PFSK-1 (cell line): ENCODE measurements at regions not wholly inside any gene's neighbourhood (a gene's known extent, or its start where the extent isn't known, plus 50 kb on each side); places are given as distances from the start of the nearest gene placed in this dataset.

Experiments
- FOXP2 ChIP-seq: optimal IDR thresholded peaks from 2 replicates; pipeline ENCODE3; 2011; ENCODE audit warnings: borderline replicate concordance, control low read depth, inconsistent platforms; ENCODE audit not compliant: insufficient read depth; ENCODE audit errors: extremely low read length, extremely low read depth
- POLR2AphosphoS5 ChIP-seq: IDR thresholded peaks from 2 replicates; pipeline ENCODE4 v1.6.1; 2012; ENCODE audit warnings: low read depth, mild to moderate bottlenecking, control low read depth, low read length, moderate library complexity
- REST ChIP-seq, 2 experiments: IDR thresholded peaks; 2 replicates each; pipeline versions ENCODE4 v1.6.1 to v1.8.0; 2011 to 2012; ENCODE audit warnings: low read depth in 2 of 2, low read length in 2 of 2, control low read depth in 1 of 2, inconsistent platforms in 1 of 2, mild to moderate bottlenecking in 1 of 2, moderate library complexity in 1 of 2; ENCODE audit not compliant: insufficient read depth in 1 of 2
- SIN3A ChIP-seq: IDR thresholded peaks from 2 replicates; pipeline ENCODE4 v1.6.1; 2012; ENCODE audit warnings: mild to moderate bottlenecking, low read length, moderate library complexity, borderline replicate concordance; ENCODE audit not compliant: insufficient read depth
- TAF1 ChIP-seq: IDR thresholded peaks from 2 replicates; pipeline ENCODE4 v1.6.1; 2012; ENCODE audit warnings: low read length, control low read depth, borderline replicate concordance; ENCODE audit not compliant: insufficient read depth

- TF ChIP-seq TAF1 (no peak), REST (IDR thresholded peaks at IDR 0.05; ENCODE audit: insufficient read depth in 1 of 2, low read depth in 2 of 2, low read length in 2 of 2) (no peak), SIN3A (no peak), POLR2AphosphoS5 (no peak), FOXP2 (no peak)
Measured at GRCh38 chrX:118183606-118184005, 67.0 kb upstream of the KLHL13 start.

GRCh38 chrX:118187100-118187499, 70.5 kb upstream of the KLHL13 start:
- TF ChIP-seq FOXP2 (no peak), REST (IDR thresholded peaks at IDR 0.05; ENCODE audit: insufficient read depth in 1 of 2, low read depth in 2 of 2, low read length in 2 of 2) (no peak), SIN3A (no peak)

GRCh38 chrX:118189000-118189399, 72.4 kb upstream of the KLHL13 start:
- TF ChIP-seq FOXP2: no peak
- no peak for TF ChIP-seq SIN3A
- TF ChIP-seq TAF1: no peak
- TF ChIP-seq REST (IDR thresholded peaks at IDR 0.05; ENCODE audit: insufficient read depth in 1 of 2, low read depth in 2 of 2, low read length in 2 of 2): no peak
- TF ChIP-seq POLR2AphosphoS5: no peak

GRCh38 chrX:118189628-118190027, 73.0 kb upstream of the KLHL13 start:
- TF ChIP-seq TAF1: no peak
- no peak for TF ChIP-seq REST (IDR thresholded peaks at IDR 0.05; ENCODE audit: insufficient read depth in 1 of 2, low read depth in 2 of 2, low read length in 2 of 2)
- no peak for TF ChIP-seq POLR2AphosphoS5
- no peak for TF ChIP-seq FOXP2
- no peak for TF ChIP-seq SIN3A

- TF ChIP-seq SIN3A (no peak), POLR2AphosphoS5 (no peak), FOXP2 (no peak), REST (IDR thresholded peaks at IDR 0.05; ENCODE audit: insufficient read depth in 1 of 2, low read depth in 2 of 2, low read length in 2 of 2) (no peak), TAF1 (no peak)
Measured at GRCh38 chrX:118197730-118198129, 81.1 kb upstream of the KLHL13 start.
